NCI-H1694 treated with DMSO at 0.1 percent for 48 hours (cell line): ENCODE measurements at regions not wholly inside any gene's neighbourhood (a gene's known extent, or its start where the extent isn't known, plus 50 kb on each side); places are given as distances from the start of the nearest gene placed in this dataset.

Experiments used
- DNase-seq: peaks from one replicate; lab custom pipeline; 2025; lab: John Stamatoyannopoulos, UW

DNA sequence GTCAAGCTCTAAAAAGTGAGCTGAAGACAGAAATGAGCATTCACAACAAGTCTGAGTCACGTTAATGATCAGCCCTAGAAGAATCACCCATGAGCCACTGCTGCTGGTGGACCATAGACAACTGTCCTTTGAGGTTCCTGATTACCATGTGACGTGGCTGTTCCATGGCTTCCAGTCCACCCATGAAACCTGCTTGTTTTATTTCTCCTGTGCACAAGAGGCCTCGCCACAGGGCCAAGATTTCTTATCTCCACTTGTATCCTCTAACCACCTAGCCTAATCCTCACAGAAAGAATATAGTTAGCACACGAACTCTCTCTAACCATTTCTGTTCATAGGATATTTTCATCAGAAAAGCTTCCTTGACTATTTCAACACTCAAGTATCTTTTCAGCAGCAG, 242.7 kb downstream of the MREG start:
- DNase-seq: no peak

- no peak for DNase-seq
Measured at GRCh38 chr2:215769246-215769645, 244.1 kb downstream of the MREG start.

- no peak for DNase-seq
Measured at GRCh38 chr2:215767625-215768024, 245.7 kb downstream of the MREG start.

- DNase-seq: no peak
Measured at GRCh38 chr2:215765729-215766360, 247.5 kb downstream of the MREG start.

- no peak for DNase-seq
Measured at GRCh38 chr2:215764441-215765048, 248.8 kb downstream of the MREG start.

- no peak for DNase-seq
Measured at GRCh38 chr2:215760557-215760956, 252.8 kb downstream of the MREG start.

DNA sequence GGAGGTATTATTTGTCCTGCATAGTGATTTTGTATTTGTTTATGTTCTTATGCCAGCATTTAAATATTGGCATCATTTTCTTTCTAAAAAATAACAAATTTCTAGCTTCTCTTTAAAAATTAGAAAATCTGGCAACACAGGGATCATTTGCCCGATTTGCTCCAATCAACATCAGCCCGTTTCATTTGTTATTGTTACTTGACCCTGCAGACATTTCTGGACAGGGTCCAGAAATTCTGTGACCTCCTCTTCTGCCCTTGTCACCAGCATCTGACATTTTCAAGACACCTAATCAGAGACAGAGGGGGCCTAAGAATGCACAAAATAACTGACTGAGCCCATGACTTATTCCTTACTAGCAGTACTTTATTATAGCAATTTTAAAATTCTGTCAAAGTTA, 253.3 kb downstream of the MREG start:
- no peak for DNase-seq

DNA sequence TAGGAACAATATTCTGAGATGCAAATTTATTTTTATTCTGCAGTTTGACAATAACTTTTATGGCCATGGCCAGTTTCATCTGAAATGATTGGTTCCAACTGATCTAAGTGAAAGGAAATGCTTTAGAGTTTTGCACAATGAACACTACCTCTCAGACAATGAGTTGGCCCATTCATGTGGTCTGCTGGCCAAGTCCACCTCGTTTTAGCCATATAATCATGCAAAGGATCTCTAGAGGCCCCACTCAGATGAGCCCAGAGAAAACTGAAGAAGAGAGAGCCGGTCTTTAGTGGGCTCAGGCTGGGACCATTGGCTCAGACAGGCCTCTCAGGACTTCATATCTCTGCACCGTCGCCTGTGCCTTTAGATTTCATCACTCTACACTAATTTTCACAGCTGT, 254.7 kb downstream of the MREG start:
- DNase-seq: no peak

GRCh38 chr2:215756346-215756730, 257.0 kb downstream of the MREG start:
- no peak for DNase-seq

GRCh38 chr2:215755641-215756345, 257.6 kb downstream of the MREG start:
- DNase-seq: no peak

DNA sequence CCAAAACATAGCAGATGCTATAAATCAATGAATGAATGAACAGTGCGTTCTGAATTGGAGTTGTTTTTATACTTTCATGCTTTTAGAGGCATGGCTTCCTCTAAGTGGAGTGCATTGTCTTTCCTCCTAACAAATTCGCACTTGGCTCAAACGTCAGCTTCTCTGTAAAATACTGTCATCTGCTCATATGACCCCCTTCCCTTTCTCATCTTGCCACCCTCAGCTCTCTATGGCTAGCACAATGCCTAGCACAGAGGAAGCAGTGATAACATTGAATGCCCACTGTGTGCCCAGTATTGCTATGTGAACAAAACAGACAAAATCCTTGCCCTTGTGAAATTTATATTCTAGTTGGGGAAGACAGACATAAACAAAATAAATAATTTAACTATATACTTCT, 258.8 kb downstream of the MREG start:
- DNase-seq: no peak

DNA sequence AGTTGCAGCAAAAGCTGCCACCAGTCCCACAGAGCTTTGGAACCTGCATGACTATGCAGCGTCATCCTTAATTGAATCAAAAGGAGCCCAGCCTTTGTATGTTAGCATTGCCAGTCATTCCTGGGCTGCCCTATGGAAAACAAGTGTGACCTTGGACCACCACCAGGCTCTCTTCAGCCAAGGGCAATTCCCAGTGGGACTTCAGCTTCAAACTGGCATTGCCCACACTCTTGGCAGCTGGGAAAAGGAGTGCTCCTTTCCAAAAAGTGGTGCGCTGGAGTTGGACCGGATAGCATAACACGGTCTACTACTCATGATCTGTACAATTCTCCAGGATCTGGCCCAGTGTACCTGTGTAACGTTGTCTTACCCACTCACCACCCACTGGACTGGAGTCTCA, 259.5 kb downstream of the MREG start:
- DNase-seq: no peak

DNA sequence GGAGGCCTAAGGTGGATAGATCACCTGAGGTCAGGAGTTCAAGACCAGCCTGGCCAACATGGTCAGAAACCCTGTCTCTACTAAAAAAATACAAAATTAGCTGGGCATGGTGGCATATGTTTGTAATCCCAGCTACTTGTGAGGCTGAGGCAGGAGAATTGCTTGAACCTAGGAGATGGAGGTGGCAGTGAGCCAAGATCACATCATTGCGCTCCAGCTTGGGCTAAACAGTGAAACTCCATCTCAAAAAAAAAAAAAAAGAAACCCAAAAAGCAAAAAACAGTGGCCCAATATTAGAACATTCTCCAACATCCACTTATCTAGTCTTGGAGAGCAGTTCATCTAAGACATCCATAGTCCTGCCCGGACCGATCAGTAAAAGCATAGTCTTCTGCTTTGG, 260.4 kb downstream of the MREG start:
- DNase-seq: no peak

DNA sequence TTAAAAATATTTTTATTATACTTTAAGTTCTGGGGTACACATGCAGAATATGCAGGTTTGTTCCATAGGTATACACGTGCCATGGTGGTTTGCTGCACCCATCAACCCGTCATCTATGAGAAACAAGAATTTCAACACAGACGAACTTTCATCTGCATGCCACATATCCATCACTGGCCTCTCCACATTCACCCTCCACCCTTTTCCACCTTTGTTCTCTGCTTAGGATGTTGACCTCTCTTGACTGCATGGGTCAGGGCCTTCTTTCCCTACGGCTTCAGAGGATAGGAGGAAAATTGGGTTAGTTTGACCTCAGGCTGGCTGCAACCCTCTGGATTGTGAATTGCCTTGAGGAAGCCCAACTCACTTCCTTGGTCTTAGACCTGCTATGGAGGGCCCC, 260.9 kb downstream of the MREG start:
- no peak for DNase-seq

DNA sequence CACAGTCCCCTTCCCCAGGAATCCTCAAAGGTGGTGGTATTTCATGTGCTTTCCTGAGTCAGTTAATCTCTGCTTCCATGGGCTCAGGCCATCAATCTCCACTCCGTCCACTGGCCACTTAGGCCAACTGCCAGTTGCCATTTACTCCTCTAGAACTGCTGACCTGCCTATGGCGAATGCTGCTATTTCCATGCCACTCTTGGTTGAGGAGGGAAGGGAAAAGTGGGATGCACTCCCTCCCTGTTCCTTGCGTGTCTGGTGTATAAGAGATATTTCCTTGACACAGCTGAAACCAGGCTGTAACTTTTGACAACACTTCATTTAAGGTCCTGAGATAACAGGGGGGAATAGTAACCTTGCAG, 261.5 kb downstream of the MREG start:
- no peak for DNase-seq

DNA sequence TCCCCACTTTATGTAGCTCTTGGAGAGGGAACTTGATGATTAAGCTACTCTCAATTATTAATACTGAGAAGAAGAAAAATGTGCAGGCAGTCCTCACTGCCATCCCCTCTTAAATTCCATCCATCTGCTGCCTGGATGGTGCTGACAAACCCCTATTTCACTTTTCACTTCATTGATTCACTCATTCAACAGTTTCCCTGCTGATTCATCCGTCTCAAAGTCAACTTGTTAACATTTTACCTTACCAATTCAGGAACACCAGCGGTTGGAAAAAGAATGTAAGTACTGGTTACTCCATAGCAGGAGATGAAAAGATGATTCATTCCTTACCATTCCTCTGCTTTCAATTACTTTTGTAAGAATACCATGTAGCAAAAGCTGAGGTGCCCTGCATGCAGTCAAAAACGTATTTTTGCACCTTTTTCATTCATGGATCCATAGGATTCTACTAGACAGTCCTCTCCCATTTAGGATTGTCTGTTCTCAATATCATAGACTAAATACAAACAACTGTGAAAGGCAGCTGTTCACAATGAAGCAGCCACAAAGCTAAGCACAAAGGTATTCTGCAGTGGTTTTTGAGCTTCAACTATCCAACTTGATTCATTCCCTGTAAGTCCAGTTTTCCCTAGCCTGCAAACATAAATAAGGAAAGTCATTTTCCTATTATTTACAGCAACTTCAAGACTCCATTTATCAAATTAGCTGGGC, 262.0 kb downstream of the MREG start:
- DNase-seq: no peak

- no peak for DNase-seq
Measured at GRCh38 chr2:215750763-215751162, 262.6 kb downstream of the MREG start.

- DNase-seq: no peak
Measured at GRCh38 chr2:215749092-215749957, 264.0 kb downstream of the MREG start.

DNA sequence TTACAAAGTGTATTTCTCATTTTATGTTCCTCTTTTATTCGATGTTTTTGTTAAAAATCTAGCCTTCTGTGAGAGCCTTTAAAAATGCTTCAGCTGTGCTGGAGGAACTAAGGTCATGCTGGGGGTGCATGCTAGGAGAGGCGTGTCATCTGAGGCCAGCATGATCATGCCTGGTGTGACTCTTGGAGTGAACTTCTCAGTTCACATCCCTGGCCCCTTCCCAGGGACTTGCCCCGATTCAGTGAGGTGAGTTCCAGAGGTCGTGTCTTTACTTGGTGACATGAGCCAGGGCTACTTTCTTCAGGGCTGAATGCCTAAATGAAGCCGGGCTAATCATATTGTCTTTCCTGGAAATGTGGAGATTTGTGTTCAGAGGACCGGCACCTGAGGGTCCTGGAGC, 264.9 kb downstream of the MREG start:
- DNase-seq: no peak

- DNase-seq: no peak
Measured at GRCh38 chr2:215746887-215747615, 266.3 kb downstream of the MREG start.

- no peak for DNase-seq
Measured at GRCh38 chr2:215746226-215746886, 267.0 kb downstream of the MREG start.
